Type B pancreatic cell (in vitro differentiated cells): ENCODE measurements at regions not wholly inside any gene's neighbourhood (a gene's known extent, or its start where the extent isn't known, plus 50 kb on each side); places are given as distances from the start of the nearest gene placed in this dataset.

ENCODE experiments used
- DNase-seq: peaks from one replicate; pipeline ENCODE4 v3.0.0; 2021; ENCODE audit warnings: mixed read lengths; ENCODE audit not compliant: unreplicated experiment; ENCODE audit errors: extremely low spot score
- H3K27ac Mint-ChIP-seq: 2 replicates; pipeline ENCODE4 v1.8.0; 2021; ENCODE audit warnings: mild to moderate bottlenecking, mixed read lengths
- H3K27me3 Mint-ChIP-seq: 2 replicates; pipeline ENCODE4 v1.8.0; 2021; ENCODE audit warnings: mixed read lengths
- H3K36me3 Mint-ChIP-seq: 2 replicates; pipeline ENCODE4 v1.8.0; 2021; ENCODE audit warnings: mixed read lengths
- H3K4me1 Mint-ChIP-seq: one replicate; pipeline ENCODE4 v1.8.0; 2021; ENCODE audit warnings: mixed read lengths; ENCODE audit not compliant: unreplicated experiment
- H3K4me3 Mint-ChIP-seq: 2 replicates; pipeline ENCODE4 v1.8.0; 2021; ENCODE audit warnings: mild to moderate bottlenecking, mixed read lengths
- H3K9me3 Mint-ChIP-seq: 2 replicates; pipeline ENCODE4 v1.8.0; 2021; ENCODE audit warnings: mixed read lengths
- TF ChIP-seq, protein P1 (sequence below): fragments of 200-600 bp; sonication (generic); conservative IDR thresholded peaks from 2 replicates; pipeline ENCODE4 v1.5.0; 2021; ENCODE audit warnings: antibody characterized with exemption, mild to moderate bottlenecking

DNA sequence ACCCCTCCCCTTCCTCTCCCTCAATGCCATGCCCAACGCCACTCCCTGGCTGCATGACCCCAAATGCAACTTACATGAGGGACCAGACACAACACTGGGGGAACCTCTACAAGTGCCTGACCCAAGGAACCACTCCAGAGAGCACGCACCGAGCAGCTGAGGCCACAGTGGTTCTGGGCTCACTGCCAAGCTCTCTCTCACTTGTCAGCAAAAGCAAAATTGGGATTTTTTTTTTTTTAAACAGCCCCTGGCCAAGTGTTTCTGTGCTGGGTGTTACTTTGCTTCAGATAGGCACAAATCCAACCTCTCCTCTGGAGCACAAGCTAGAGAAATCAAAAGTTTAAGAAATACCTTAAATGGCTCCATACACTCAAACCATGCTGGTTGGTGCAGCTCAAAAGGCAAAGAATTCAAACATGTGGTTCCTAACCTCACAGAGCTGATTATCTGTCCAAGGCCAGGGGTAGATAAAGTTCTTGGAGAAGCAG lies 363.0 kb downstream of the SETD4 start:
- Mint-ChIP-seq H3K27me3 (peaks cover 5% of the 10 kb centered on the region), H3K4me1 (peaks cover 14% of the 10 kb centered on the region), H3K4me3 (no peak overlapping the region), H3K36me3 (no peaks in the 10 kb centered on the region), H3K9me3 (no peaks in the 10 kb centered on the region), H3K27ac (no peak overlapping the region)
- no peak for DNase-seq
- TF ChIP-seq, protein P1, sequence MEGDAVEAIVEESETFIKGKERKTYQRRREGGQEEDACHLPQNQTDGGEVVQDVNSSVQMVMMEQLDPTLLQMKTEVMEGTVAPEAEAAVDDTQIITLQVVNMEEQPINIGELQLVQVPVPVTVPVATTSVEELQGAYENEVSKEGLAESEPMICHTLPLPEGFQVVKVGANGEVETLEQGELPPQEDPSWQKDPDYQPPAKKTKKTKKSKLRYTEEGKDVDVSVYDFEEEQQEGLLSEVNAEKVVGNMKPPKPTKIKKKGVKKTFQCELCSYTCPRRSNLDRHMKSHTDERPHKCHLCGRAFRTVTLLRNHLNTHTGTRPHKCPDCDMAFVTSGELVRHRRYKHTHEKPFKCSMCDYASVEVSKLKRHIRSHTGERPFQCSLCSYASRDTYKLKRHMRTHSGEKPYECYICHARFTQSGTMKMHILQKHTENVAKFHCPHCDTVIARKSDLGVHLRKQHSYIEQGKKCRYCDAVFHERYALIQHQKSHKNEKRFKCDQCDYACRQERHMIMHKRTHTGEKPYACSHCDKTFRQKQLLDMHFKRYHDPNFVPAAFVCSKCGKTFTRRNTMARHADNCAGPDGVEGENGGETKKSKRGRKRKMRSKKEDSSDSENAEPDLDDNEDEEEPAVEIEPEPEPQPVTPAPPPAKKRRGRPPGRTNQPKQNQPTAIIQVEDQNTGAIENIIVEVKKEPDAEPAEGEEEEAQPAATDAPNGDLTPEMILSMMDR = no peak

DNA sequence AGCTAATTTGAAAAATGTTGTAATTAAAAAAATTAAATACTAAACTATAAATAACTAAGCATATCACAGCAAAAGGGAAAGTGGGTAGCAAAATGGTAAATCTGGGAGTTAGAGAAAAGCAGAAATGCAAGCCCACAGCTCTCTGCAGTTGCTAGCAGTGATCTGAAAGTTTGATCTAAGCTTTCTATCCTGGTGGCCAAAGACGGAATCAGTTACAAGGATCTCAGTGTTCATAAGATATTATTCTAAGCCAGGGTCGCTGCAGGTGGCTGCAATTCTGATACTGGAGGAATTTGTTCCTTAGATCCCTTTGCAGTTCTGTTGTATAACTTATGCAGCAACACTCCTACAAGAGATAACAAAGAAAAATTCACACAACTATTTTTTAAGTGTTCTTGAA lies 363.7 kb downstream of the SETD4 start:
- no peak overlapping the region for H3K27ac Mint-ChIP-seq
- H3K4me1 Mint-ChIP-seq = peaks cover 14% of the 10 kb centered on the region
- H3K27me3 Mint-ChIP-seq = peaks cover 5% of the 10 kb centered on the region
- TF ChIP-seq, protein P1 = peak; percentile 50
- H3K36me3 Mint-ChIP-seq = no peaks in the 10 kb centered on the region
- H3K4me3 Mint-ChIP-seq = no peak overlapping the region
- DNase-seq = no peak
- H3K9me3 Mint-ChIP-seq = no peaks in the 10 kb centered on the region

DNA sequence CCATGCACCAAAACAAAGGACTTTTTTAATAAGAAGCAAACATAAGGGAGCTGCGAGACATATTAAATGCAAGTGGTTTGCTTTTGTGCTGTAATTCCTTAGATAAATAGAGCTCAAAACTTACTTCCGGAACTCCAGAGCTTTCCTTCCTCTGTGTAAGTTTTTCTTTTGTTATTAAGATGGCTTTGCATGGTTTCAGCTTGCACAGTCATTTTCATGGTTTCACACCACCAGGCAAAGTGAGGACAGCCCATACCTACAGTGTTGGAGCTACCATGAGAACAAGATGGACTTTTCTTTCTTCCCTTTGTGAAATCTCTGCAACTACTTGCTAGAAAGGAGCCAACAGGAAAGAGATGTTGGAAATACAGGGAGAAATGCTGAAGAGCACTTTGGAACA lies 368.0 kb downstream of the SETD4 start:
- H3K4me1 Mint-ChIP-seq = peaks cover 7% of the 10 kb centered on the region
- H3K4me3 Mint-ChIP-seq = no peak overlapping the region
- no peaks in the 10 kb centered on the region for H3K36me3 Mint-ChIP-seq
- H3K27me3 Mint-ChIP-seq = peaks cover 15% of the 10 kb centered on the region
- H3K9me3 Mint-ChIP-seq = no peaks in the 10 kb centered on the region
- DNase-seq = no peak
- H3K27ac Mint-ChIP-seq = no peak overlapping the region
- TF ChIP-seq, protein P1 = no peak

DNA sequence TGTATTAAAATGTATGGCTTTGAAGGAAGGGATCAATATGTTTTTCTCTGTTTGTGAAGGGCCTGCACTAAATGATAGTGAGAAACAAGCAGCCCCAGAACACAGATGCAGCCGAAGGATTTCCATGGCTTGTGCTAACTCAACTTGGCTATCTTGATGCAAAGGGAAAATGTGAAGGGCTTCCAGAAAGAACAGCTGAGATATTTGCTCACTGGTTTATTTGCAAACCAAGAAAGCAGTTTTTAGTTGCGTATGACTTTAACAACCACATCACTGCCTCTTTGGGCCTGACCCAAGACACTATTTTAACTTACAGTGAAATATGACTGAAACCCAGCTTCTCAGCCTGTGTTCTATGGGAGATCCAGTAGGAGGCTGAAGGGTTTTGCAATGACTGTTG lies 369.9 kb downstream of the SETD4 start:
- Mint-ChIP-seq H3K4me1 (no peaks in the 10 kb centered on the region), H3K9me3 (no peaks in the 10 kb centered on the region), H3K4me3 (no peak overlapping the region), H3K36me3 (no peaks in the 10 kb centered on the region), H3K27me3 (peaks cover 22% of the 10 kb centered on the region), H3K27ac (no peak overlapping the region)
- no peak for DNase-seq
- TF ChIP-seq, protein P1 = no peak

DNA sequence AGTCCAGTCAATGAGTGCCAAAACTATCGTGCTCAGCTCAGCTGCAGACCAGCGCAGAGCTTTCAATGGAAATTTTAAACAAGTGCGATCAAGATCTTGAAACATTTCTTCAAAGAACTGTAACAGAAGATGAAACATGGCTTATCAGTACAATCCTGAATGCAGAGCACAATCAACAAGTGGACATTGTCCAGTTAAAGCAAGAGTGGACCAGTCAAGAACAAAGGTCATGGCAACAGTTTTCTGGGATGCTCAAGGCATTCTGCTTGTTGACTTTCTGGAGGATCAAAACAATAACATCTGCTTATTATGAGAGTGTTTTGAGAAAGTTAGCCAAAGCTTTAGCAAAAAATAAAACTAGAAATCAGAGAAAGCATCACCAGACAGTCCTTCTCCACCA lies 374.2 kb downstream of the SETD4 start:
- H3K9me3 Mint-ChIP-seq = no peaks in the 10 kb centered on the region
- TF ChIP-seq, protein P1 = no peak
- no peak for DNase-seq
- H3K4me1 Mint-ChIP-seq = no peaks in the 10 kb centered on the region
- H3K4me3 Mint-ChIP-seq = no peak overlapping the region
- no peaks in the 10 kb centered on the region for H3K36me3 Mint-ChIP-seq
- H3K27ac Mint-ChIP-seq = no peak overlapping the region
- H3K27me3 Mint-ChIP-seq = peaks cover 29% of the 10 kb centered on the region
